ENCODE measurements at regions not wholly inside any gene's neighbourhood (a gene's known extent, or its start where the extent isn't known, plus 50 kb on each side); places are given as distances from the start of the nearest gene placed in this dataset.

- TF ChIP-seq, protein P1, sequence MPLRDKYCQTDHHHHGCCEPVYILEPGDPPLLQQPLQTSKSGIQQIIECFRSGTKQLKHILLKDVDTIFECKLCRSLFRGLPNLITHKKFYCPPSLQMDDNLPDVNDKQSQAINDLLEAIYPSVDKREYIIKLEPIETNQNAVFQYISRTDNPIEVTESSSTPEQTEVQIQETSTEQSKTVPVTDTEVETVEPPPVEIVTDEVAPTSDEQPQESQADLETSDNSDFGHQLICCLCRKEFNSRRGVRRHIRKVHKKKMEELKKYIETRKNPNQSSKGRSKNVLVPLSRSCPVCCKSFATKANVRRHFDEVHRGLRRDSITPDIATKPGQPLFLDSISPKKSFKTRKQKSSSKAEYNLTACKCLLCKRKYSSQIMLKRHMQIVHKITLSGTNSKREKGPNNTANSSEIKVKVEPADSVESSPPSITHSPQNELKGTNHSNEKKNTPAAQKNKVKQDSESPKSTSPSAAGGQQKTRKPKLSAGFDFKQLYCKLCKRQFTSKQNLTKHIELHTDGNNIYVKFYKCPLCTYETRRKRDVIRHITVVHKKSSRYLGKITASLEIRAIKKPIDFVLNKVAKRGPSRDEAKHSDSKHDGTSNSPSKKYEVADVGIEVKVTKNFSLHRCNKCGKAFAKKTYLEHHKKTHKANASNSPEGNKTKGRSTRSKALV (CRISPR knock-in tag; IDR thresholded peaks at IDR 0.05): no peak
- no peak for TF ChIP-seq ZNF468 (CRISPR knock-in tag; IDR thresholded peaks at IDR 0.05)
Observed at GRCh38 chr10:7480742-7481367, 70.0 kb upstream of the SFMBT2 start (continued).

GRCh38 chr10:7479861-7480598 is 69.2 kb upstream of the SFMBT2 start:
- ATAC-seq: no peak

More at GRCh38 chr10:7479861-7480598, 69.2 kb upstream of the SFMBT2 start:
- Histone ChIP-seq H3K79me2 (ENCODE audit: insufficient read depth, low read length) (no peaks in the 10 kb centered on the region), H3K27me3 (ENCODE audit: control insufficient read depth in 1 of 2, insufficient read depth in 2 of 2, low read length in 2 of 2) (peaks cover 0 to 40% of the 10 kb centered on the region in 2 experiments; a peak in 2 of 5 replicates), H3K4me3 (replicated peaks in 1 of 3; ENCODE audit: insufficient read depth in 1 of 3, low read depth in 2 of 3, low read length in 3 of 3) (no peak overlapping the region), H3K27ac (ENCODE audit: extremely low read length, insufficient read depth, low read length) (no peak overlapping the region), H3K4me1 (ENCODE audit: insufficient read depth, low read length) (no peaks in the 10 kb centered on the region), H2AFZ (ENCODE audit: low read length) (no peak overlapping the region), H3K9ac (ENCODE audit: insufficient read depth, low read depth, low read length) (no peak overlapping the region), H3K36me3 (replicated peaks in 1 of 2; ENCODE audit: control insufficient read depth in 1 of 2, insufficient read depth in 2 of 2, low read length in 2 of 2) (no peaks in the 10 kb centered on the region), H3K4me2 (ENCODE audit: low read depth, low read length) (no peak overlapping the region), H3K9me3 (ENCODE audit: low read length) (no peaks in the 10 kb centered on the region), H4K20me1 (ENCODE audit: insufficient read depth, low read length) (no peaks in the 10 kb centered on the region)
- BruUV-seq (replicated peaks): no TSS peak
- ChIA-PET CTCF (ENCODE audit: low intra/inter-chr PET ratio, low total read pairs) (no interaction called here), POLR2A (no interaction called here)
- no peak for TF ChIP-seq AFF4 (CRISPR knock-in tag; IDR thresholded peaks at IDR 0.05)
- TF ChIP-seq ZFP37 (CRISPR knock-in tag; IDR thresholded peaks at IDR 0.05; ENCODE audit: borderline replicate concordance): no peak
- TF ChIP-seq ZNF468 (CRISPR knock-in tag; IDR thresholded peaks at IDR 0.05): no peak
- no peak for TF ChIP-seq JUN (CRISPR knock-in tag; IDR thresholded peaks at IDR 0.05)
- no peak for TF ChIP-seq JUND (CRISPR knock-in tag; IDR thresholded peaks at IDR 0.05)
- TF ChIP-seq, protein P2, sequence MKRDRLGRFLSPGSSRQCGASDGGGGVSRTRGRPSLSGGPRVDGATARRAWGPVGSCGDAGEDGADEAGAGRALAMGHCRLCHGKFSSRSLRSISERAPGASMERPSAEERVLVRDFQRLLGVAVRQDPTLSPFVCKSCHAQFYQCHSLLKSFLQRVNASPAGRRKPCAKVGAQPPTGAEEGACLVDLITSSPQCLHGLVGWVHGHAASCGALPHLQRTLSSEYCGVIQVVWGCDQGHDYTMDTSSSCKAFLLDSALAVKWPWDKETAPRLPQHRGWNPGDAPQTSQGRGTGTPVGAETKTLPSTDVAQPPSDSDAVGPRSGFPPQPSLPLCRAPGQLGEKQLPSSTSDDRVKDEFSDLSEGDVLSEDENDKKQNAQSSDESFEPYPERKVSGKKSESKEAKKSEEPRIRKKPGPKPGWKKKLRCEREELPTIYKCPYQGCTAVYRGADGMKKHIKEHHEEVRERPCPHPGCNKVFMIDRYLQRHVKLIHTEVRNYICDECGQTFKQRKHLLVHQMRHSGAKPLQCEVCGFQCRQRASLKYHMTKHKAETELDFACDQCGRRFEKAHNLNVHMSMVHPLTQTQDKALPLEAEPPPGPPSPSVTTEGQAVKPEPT (CRISPR knock-in tag; IDR thresholded peaks at IDR 0.05; ENCODE audit: low read depth): no peak
- TF ChIP-seq ATF4 (CRISPR knock-in tag; IDR thresholded peaks at IDR 0.05): no peak
- TF ChIP-seq ARHGAP35 (CRISPR knock-in tag; IDR thresholded peaks at IDR 0.05; ENCODE audit: borderline replicate concordance): no peak
- TF ChIP-seq ATF2 (CRISPR knock-in tag; IDR thresholded peaks at IDR 0.05): no peak
- no peak for FAIRE-seq
- DNase-seq (ENCODE audit: low spot score): no peak
- 37% methylated on average over 13 of the region's 13 CpGs for WGBS (ENCODE audit: low lambda C conversion rate)
- in situ Hi-C loops (cut with HindIII; ENCODE audit: extremely low pct_ligation_motif_present, low pct_unique_long_range_greater_than_20kb) (no loop called here), intact Hi-C loops (cut with micrococcal nuclease; ENCODE audit: unreplicated experiment) (no loop called here)

Data from HepG2 (cell line).